Urinary bladder (tissue), 3 donors: ENCODE measurements at regions not wholly inside any gene's neighbourhood (a gene's known extent, or its start where the extent isn't known, plus 50 kb on each side); places are given as distances from the start of the nearest gene placed in this dataset.
"Not testable (repeated sequence)": the region's sequence is repeated elsewhere in the genome, so short reads cannot be mapped to it uniquely, and the experiment has no call there.

Source experiments
- DNase-seq: peaks from one replicate; pipeline ENCODE4 v3.0.0-alpha.2; 2015; ENCODE audit errors: extremely low spot score
- H3K27ac ChIP-seq: one replicate; pipeline ENCODE4 v1.5.1; 2013; ENCODE audit warnings: low read depth, mild to moderate bottlenecking, moderate library complexity
- H3K36me3 ChIP-seq: one replicate; pipeline ENCODE4 v1.6.1; 2013; ENCODE audit warnings: mild to moderate bottlenecking, moderate library complexity; ENCODE audit not compliant: insufficient read depth
- H3K4me1 ChIP-seq: one replicate; pipeline ENCODE4 v1.6.1; 2013; ENCODE audit warnings: mild to moderate bottlenecking, moderate library complexity; ENCODE audit not compliant: insufficient read depth
- H3K4me3 ChIP-seq: one replicate; pipeline ENCODE4 v1.5.1; 2013; ENCODE audit warnings: low read depth, low read length
- WGBS: extraction: QIAGEN DNeasy Blood & Tissue Kit; methylation state at CpG from one replicate; pipeline ENCODE4 v1.1.7; 2013; 5-methylcytosine and 5-hydroxymethylcytosine counted together
- donor health status: healthy with polysubstance abuse.
- donor health status: healthy.

DNA sequence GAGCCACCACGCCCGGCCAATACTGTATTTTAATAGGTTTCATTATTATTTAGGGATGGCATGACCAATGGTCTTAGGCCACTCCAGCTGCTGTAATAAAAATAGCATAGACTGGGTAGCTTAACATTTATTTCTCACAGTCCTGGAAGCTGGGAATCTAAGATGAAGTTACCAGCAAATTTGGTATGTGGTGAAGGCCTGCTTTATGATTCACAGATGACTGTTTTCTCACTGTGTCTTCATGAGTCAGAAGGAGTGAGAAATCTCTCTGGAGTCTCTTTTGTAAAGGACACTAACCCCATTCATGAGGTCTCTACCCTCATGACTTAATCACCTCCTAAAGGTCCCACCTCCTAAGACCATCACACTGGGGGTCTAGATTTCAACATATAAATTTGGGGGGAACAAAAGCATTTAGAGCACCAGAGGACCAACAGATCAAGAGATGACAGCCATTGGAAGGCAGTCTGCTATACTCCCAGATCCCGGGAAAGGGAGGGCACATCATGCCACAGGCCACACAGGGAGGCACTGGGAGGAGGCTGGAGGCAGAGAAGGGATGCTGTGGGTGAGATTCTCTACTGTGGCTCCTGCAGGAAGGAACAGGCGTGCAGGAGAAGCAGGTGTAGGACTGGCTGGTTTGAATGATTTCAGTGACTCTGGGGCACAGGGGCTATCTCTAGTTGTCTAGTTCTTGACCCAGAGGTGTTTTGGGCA lies 335.8 kb upstream of the SFRP2 start:
- no peak for DNase-seq
- 73% methylated on average over 4 of the region's 4 CpGs for WGBS
- H3K4me1 ChIP-seq: no peaks in the 10 kb centered on the region
- H3K27ac ChIP-seq: no peak overlapping the region
- no peaks in the 10 kb centered on the region for H3K36me3 ChIP-seq
- no peak overlapping the region for H3K4me3 ChIP-seq

DNA sequence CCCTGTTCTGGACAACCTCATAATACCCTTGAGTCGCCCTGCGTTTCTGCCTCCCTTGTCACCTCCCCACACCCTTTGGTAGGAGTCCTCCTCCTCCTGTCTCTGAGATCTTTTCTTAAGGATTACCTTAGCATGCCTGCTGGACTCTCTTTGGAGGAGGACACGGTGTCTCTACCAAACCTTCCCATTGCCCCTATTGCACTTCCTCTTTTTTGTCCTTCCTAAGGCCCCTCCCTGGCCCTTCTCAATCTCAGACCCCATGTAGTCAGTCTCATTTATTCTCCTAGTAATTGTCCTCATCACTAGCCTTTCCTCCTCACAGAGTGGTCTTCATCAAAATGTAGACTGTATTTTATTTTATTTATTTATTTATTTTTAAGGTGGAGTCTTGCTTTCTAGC lies 335.0 kb upstream of the SFRP2 start:
- DNase-seq: no peak
- Histone ChIP-seq H3K27ac (no peak overlapping the region), H3K4me3 (no peak overlapping the region), H3K36me3 (no peaks in the 10 kb centered on the region), H3K4me1 (no peaks in the 10 kb centered on the region)
- WGBS: 89% methylated on average over 3 of the region's 3 CpGs

DNA sequence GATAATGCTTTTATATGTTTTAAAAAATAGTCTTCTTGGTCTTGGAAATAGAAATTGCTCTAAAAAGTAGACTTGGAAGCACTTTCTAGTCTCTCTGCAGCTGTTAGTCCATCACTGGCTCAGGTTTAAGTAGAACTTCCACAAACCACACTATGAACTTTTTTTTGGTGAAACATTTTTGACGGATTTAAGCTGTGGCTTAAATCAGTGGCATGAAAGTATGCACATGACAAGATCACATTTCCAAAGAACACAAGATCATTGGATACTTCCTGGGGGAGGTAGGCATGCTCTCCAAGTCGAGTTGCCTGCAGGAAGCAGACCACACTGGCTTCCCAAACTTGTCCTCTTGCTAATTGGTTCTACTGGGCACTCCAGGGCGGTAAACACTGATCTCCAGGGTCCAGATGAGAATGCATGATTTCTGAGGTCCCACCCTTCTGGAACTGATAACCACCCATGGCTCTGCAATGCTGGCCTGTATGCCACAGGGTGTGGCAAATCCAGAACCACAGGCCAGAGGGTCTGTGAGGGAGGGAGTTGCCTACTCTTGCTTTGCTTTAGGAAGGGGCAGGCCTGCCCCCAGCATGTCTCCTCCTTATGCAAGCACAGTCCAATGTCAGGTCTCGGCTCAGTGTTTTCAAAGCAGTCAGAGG lies 331.9 kb upstream of the SFRP2 start:
- Histone ChIP-seq H3K27ac (no peak overlapping the region), H3K4me1 (no peaks in the 10 kb centered on the region), H3K4me3 (no peak overlapping the region), H3K36me3 (no peaks in the 10 kb centered on the region)
- DNase-seq: no peak
- WGBS: 76% methylated on average over 4 of the region's 4 CpGs

DNA sequence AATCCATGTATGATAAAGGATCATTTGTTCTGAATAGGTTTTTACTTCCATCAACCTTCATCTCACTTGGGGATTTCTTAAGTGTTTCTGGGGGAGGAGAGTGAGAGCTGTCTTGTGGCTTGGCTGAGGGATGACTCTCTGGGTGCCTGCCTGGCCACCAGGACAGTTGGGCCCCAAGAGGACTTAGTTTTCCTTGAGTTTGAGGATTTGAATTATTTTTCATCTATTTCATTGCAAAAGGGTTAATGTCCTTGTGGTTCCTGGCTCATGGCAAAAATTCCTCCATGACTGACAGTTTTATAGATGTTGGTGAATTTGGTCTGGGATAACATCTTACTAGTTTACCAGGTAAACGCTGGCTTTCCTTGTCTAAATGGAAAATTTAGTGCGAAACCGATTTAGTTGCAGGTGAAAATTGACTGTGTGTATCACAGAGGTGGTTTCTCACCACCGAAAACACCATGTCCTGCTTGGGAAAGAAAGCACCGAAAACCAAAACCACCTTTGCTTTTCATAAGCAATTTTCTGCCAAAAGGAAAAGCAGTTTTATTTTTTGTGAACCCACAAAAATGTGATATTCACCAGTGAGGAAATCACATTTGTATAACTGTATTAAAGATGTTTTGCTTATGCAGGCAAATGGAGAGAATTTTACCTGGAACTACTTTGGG lies 331.3 kb upstream of the SFRP2 start:
- DNase-seq: no peak
- WGBS: 79% methylated on average over 5 of the region's 5 CpGs
- Histone ChIP-seq H3K27ac (no peak overlapping the region), H3K4me1 (no peaks in the 10 kb centered on the region), H3K4me3 (no peak overlapping the region), H3K36me3 (no peaks in the 10 kb centered on the region)

DNA sequence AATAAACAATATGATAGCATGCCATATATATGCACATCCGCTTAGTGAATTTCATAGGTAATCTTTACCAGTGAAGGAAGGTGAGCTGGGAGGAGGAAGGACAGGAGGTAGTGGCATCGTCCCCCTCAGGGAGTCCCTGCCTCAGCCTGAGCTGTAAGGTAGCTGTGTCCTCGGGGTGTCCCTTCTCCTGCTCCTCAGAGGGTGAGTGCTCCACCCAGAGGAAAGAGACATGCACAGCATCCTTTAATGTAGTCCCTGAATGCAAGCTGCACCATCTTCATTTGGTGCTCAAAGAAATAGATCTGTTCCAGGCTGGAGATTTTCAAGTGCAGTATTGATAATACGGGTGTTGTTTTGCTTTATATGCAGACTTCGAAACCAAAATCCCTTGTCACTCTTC lies 330.4 kb upstream of the SFRP2 start:
- Histone ChIP-seq H3K27ac (no peak overlapping the region), H3K36me3 (no peaks in the 10 kb centered on the region), H3K4me1 (no peaks in the 10 kb centered on the region), H3K4me3 (no peak overlapping the region)
- DNase-seq: no peak
- 87% methylated on average over 5 of the region's 5 CpGs for WGBS

DNA sequence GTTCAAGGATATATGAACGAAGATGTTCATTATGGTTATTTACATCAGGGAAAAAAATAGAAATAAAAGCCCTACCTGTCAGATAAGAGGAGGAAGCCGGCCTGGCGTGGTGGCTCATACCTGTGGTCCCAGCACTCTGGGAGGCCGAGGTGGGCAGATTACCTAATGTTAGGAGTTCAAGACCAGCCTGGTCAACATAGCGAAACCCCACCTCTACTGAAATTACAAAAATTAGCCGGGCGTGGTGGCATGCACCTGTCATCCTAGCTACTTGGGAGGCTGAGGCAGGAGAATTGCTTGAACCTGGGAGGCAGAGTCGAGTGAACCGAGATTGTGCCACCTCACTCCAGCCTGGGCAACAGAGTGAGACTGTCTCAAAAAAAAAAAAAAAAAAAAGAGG lies 328.8 kb upstream of the SFRP2 start:
- not testable (repeated sequence) for H3K36me3 ChIP-seq, H3K4me1 ChIP-seq, DNase-seq, H3K27ac ChIP-seq, H3K4me3 ChIP-seq
- 87% methylated on average over 9 of the region's 9 CpGs for WGBS

DNA sequence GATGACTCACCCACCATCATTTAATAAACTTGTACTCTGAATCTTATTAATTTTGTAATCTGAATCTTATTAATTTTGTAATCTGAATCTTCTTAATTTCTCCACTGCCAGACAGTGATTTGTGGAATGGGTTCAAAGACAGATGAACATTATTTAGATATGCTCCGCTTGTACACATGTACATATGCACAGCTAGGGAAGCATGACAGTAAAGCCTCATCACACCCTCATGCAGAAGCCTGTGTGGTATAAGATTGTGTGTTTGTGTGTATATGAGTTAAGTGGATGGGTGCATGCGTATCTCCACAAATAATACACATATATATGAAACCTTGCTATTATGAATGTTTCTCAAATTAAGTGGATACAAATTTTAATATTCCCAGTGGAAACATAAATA lies 318.5 kb upstream of the SFRP2 start:
- no peaks in the 10 kb centered on the region for H3K4me1 ChIP-seq
- H3K36me3 ChIP-seq: no peaks in the 10 kb centered on the region
- no peak for DNase-seq
- no peak overlapping the region for H3K27ac ChIP-seq
- 95% methylated on average over 2 of the region's 2 CpGs for WGBS
- H3K4me3 ChIP-seq: no peak overlapping the region

DNA sequence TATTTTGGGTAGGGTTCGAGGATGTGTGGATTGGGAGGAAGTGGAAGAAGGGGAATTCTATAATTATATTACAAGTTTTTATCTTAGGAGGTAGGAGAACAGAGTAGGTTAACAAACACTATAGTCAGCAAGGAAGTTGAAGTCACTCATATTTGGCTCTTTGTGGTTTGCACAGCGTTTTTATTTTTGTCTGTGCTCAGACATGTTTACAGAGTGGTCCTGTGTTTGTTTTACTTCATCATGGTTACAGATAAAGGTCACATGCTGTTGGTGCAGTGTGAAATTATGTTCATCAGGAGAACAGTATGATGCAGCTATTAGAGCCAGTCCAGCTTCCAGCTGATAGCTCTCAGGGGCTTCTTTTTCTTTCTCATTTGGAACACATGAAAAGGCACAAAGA lies 299.9 kb upstream of the SFRP2 start:
- H3K36me3 ChIP-seq: no peaks in the 10 kb centered on the region
- 36% methylated on average over 2 of the region's 2 CpGs for WGBS
- no peaks in the 10 kb centered on the region for H3K4me1 ChIP-seq
- H3K27ac ChIP-seq: no peak overlapping the region
- DNase-seq: no peak
- no peak overlapping the region for H3K4me3 ChIP-seq

DNA sequence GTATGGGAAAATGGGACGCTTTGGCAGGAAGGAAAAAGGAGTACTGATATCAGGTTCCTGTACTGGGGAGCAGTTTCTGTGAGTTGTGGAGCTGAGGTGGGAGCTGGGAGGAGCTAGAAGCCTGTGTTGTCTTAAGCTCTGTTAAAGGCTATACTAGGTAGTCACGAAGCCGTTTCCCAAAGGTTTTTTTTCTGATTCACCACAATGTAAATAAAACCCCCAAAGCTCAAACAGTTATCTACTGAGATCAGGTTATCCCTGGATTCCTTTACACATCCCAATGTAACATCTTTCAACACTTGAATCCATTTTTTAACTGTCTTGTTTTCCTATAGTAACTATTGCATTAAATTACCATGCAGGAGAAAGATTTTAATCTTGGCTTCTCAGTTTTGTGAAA lies 297.4 kb upstream of the SFRP2 start:
- Histone ChIP-seq H3K36me3 (no peaks in the 10 kb centered on the region), H3K4me3 (no peak overlapping the region), H3K4me1 (no peaks in the 10 kb centered on the region), H3K27ac (no peak overlapping the region)
- 40% methylated on average over 3 of the region's 3 CpGs for WGBS
- no peak for DNase-seq

DNA sequence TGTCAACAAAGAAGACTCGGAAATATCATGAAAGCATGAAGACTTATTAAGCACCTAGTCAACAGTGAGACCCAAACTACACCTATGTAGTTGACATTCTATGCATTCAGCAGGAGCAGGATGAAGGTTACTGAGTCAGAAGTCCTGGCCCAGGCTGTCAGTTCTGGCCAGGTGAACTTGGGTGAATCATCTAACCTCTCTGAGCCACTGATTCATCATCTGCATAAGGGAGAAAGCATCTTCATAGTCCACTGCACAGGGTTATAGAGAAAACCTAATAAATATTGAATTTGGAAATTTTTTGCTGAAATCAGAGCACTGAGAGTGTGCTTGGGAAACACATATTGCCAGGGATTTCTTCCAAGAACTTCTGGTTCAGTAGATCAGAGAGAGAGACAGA lies 296.0 kb upstream of the SFRP2 start:
- no peak for DNase-seq
- 91% methylated on average over 1 of the region's 1 CpG for WGBS
- Histone ChIP-seq H3K27ac (no peak overlapping the region), H3K4me3 (no peak overlapping the region), H3K4me1 (no peaks in the 10 kb centered on the region), H3K36me3 (no peaks in the 10 kb centered on the region)

DNA sequence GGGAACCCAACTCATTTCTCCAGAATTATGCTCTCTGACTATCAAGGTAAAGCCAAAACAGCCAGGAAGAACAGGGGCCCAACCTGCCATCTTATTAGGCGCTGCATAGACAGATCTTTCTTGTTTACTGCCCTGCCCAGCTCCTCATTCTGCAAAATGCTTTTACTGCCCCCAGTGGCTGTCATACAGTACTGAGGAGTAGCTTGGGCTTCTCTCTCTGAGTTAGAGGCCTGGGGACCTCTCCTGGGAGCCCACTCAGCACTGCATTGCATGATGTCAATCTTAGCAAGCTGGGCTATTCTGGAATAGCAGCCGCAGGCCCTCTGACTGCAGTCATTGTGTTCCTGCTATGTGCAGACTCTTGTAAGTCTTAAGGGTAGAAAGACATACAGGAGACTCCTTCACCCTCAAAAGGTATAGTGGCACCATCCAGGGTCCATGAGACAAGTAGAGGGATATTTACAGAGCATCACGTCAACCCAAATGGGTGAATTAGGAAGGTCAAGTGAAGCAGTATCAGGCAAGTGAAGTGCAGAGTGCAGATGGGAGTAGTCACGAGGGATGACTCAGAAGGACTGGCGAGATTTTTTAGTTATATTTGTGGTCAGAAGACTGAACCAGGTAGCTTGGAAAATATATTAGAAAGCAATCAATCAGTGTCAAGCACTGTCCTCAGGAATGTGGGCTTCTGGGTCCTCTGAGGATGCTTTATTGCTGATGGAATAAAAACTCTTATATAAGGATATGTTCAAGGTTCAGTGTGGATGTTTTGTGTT lies 294.1 kb upstream of the SFRP2 start:
- Histone ChIP-seq H3K36me3 (no peaks in the 10 kb centered on the region), H3K27ac (no peak overlapping the region), H3K4me3 (no peak overlapping the region), H3K4me1 (no peaks in the 10 kb centered on the region)
- no peak for DNase-seq
- WGBS: 90% methylated on average over 5 of the region's 5 CpGs

DNA sequence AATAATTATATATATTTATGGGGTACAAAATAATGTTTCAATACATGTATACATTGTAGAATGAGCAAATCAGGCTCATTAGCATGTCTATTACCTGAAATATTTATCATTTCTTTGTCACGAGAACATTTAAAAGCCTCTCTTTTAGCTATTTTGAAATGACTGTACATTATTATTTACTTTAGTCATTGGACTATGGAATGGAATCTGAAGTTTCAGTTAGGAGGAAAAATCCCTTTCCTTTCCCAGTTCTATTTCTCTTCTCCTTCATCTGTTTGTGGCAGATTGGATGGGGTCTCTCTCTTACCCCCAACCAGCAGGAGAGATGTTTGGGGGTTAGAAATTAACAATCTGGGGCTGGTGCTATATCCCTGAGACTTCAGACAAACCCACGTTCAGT lies 292.5 kb upstream of the SFRP2 start:
- H3K36me3 ChIP-seq: no peaks in the 10 kb centered on the region

DNA sequence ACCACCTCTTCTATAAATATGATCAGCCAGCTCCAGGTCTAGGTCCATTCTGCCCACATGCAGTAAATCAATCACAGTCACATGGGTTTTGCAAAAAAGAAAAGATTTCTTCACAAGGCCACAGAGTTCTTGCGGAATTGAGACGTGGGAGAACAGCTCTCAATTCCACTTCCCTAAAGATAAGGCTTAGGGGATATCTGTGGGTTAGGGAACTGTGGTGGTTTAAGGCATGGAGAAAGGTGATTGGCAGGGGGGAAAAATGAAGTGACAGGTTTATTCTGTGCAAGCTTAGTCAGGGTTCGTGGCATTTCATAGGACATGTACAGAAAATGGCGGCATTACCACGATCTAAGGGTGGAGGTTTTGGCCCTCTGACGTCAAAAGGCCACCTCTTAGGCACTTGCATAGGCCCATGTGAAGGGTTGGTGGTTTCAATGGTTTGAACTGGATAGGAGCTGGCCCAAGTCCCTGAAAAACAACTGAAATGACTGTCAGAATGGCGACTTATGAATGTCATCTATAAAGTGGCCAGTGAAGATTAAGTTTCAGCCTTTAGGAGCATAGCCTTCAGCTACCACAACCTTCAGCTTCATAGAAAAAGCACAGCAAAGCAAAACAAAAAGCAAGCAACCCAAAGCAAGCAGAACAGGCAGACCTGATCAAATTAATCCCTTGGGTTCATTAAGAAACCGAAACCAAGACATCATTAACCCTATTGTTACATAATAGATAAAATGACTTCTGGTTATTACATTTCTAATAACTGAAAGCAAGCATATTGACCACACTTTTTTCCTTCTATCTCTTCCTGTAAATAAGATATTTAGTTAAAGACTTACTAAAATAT lies 289.8 kb upstream of the SFRP2 start:
- Histone ChIP-seq H3K27ac (no peak overlapping the region), H3K4me1 (no peaks in the 10 kb centered on the region), H3K4me3 (no peak overlapping the region), H3K36me3 (no peaks in the 10 kb centered on the region)
- 87% methylated on average over 8 of the region's 8 CpGs for WGBS
- no peak for DNase-seq

More for the DNA sequence above, 292.5 kb upstream of the SFRP2 start:
- WGBS: 92% methylated on average over 2 of the region's 2 CpGs
- DNase-seq: no peak
- Histone ChIP-seq H3K4me1 (no peaks in the 10 kb centered on the region), H3K27ac (no peak overlapping the region), H3K4me3 (no peak overlapping the region)
